Activated CD4-positive, alpha-beta T cell treated with anti-CD3 and anti-CD28 coated beads, Interleukin-2, amount 50 U/mL, for 16 hours (primary cell): ENCODE measurements at regions not wholly inside any gene's neighbourhood (a gene's known extent, or its start where the extent isn't known, plus 50 kb on each side); places are given as distances from the start of the nearest gene placed in this dataset.

Source experiments
- DNase-seq: peaks from one replicate; pipeline ENCODE4 v3.0.0-alpha.2; 2020

- no peak for DNase-seq
Observed at GRCh38 chr9:7859701-7860334, 60.2 kb upstream of the DMAC1 start.

GRCh38 chr9:7858166-7858565 lies 58.6 kb upstream of the DMAC1 start:
- no peak for DNase-seq

- no peak for DNase-seq
Observed at GRCh38 chr9:7854763-7855162, 55.2 kb upstream of the DMAC1 start.
